ENCODE measurements at regions not wholly inside any gene's neighbourhood (a gene's known extent, or its start where the extent isn't known, plus 50 kb on each side); places are given as distances from the start of the nearest gene placed in this dataset.

DNA sequence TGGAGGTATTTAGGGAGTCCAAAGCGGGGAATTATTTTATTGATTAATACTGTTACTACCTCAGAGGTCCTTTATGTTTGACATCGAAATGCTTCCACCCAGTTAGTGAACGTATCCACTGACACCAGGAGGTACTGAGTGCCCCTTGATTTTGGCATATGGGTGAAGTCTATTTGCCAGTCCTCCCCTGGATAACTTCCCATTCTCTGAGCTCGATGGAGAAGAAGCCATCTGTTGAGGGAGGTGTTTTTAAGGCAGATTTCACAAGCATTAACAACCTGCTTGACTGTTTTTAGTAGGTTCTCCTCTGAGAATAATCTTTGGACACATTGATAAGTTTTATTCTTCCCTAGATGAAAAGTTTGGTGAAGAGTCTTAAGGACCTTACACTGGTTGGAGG is 165.3 kb upstream of the NREP start:
- TF ChIP-seq CTCF (conservative IDR thresholded peaks at IDR 0.05) (no peak), EZH2 (IDR thresholded peaks at IDR 0.05; ENCODE audit: low read depth) (no peak)
